ENCODE measurements at regions not wholly inside any gene's neighbourhood (a gene's known extent, or its start where the extent isn't known, plus 50 kb on each side); places are given as distances from the start of the nearest gene placed in this dataset.

- no peak for TF ChIP-seq POLR2A (IDR thresholded peaks at IDR 0.05; ENCODE audit: low read length)
- no peak for TF ChIP-seq GATA1 (IDR thresholded peaks at IDR 0.05; ENCODE audit: low read depth, low read length)
These were observed 79.6 kb upstream of the ERG start for GRCh38 chr21:38577887-38578286.
